ENCODE measurements at regions not wholly inside any gene's neighbourhood (a gene's known extent, or its start where the extent isn't known, plus 50 kb on each side); places are given as distances from the start of the nearest gene placed in this dataset.

DNA sequence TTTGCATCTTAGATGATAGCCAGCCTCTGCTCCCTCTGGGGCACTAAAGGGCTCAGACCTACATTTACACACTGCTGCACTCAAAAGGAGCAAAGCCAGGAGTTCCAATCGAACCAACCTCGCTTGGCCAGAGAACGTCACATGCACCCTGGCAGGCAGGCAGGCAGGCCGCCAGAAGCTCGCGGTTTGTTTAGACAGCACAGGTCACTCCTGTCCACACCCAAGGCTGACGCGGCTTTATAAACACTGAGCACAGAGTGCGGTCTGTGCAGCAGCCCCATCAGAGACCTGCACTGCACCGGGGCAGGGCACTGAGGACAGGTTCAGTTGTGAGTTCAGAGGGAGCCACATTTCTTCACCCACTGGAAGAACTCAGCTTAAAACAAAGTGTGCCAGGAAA, 143.9 kb downstream of the BCOR start (continued):
- TF ChIP-seq, protein P1, sequence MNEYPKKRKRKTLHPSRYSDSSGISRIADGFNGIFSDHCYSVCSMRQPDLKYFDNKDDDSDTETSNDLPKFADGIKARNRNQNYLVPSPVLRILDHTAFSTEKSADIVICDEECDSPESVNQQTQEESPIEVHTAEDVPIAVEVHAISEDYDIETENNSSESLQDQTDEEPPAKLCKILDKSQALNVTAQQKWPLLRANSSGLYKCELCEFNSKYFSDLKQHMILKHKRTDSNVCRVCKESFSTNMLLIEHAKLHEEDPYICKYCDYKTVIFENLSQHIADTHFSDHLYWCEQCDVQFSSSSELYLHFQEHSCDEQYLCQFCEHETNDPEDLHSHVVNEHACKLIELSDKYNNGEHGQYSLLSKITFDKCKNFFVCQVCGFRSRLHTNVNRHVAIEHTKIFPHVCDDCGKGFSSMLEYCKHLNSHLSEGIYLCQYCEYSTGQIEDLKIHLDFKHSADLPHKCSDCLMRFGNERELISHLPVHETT (CRISPR knock-in tag; conservative IDR thresholded peaks at IDR 0.05 in 1 of 2, IDR thresholded peaks at IDR 0.05 in 1 of 2) = no peak
- no peak for TF ChIP-seq HOXB6 (CRISPR knock-in tag; IDR thresholded peaks at IDR 0.05; ENCODE audit: borderline replicate concordance)
- TF ChIP-seq ZNF347 (CRISPR knock-in tag; IDR thresholded peaks at IDR 0.05; ENCODE audit: low read depth) = no peak
- TF ChIP-seq NCOA1 (IDR thresholded peaks at IDR 0.05; ENCODE audit: low read depth) = no peak
- TF ChIP-seq, protein P2, sequence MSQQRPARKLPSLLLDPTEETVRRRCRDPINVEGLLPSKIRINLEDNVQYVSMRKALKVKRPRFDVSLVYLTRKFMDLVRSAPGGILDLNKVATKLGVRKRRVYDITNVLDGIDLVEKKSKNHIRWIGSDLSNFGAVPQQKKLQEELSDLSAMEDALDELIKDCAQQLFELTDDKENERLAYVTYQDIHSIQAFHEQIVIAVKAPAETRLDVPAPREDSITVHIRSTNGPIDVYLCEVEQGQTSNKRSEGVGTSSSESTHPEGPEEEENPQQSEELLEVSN (IDR thresholded peaks at IDR 0.05; ENCODE audit: borderline replicate concordance in 1 of 2, extremely low read depth in 1 of 2, insufficient read depth in 1 of 2, insufficient read length in 1 of 2, low read depth in 1 of 2, low read length in 1 of 2, poor library complexity in 1 of 2, severe bottlenecking in 1 of 2) = peak in 1 of 2 experiments; percentile 23
- no peak for TF ChIP-seq ZNF436 (CRISPR knock-in tag; IDR thresholded peaks at IDR 0.05)
- TF ChIP-seq, protein P3, sequence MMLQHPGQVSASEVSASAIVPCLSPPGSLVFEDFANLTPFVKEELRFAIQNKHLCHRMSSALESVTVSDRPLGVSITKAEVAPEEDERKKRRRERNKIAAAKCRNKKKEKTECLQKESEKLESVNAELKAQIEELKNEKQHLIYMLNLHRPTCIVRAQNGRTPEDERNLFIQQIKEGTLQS (IDR thresholded peaks at IDR 0.05) = no peak
- TF ChIP-seq, protein P3 (CRISPR knock-in tag; conservative IDR thresholded peaks at IDR 0.05) = no peak
- no peak for TF ChIP-seq GATAD2B (IDR thresholded peaks at IDR 0.05; ENCODE audit: borderline replicate concordance)
- TF ChIP-seq, protein P4, sequence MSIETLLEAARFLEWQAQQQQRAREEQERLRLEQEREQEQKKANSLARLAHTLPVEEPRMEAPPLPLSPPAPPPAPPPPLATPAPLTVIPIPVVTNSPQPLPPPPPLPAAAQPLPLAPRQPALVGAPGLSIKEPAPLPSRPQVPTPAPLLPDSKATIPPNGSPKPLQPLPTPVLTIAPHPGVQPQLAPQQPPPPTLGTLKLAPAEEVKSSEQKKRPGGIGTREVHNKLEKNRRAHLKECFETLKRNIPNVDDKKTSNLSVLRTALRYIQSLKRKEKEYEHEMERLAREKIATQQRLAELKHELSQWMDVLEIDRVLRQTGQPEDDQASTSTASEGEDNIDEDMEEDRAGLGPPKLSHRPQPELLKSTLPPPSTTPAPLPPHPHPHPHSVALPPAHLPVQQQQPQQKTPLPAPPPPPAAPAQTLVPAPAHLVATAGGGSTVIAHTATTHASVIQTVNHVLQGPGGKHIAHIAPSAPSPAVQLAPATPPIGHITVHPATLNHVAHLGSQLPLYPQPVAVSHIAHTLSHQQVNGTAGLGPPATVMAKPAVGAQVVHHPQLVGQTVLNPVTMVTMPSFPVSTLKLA (conservative IDR thresholded peaks at IDR 0.05) = no peak
- TF ChIP-seq CREM (IDR thresholded peaks at IDR 0.05; ENCODE audit: low read depth) = peak; percentile 39; the same call in 1 of the 2 replicates
- no peak for TF ChIP-seq SIN3A (IDR thresholded peaks at IDR 0.05; ENCODE audit: borderline replicate concordance in 2 of 2, control insufficient read depth in 1 of 2, low read depth in 2 of 2, low read length in 2 of 2)
- TF ChIP-seq FOXJ2 (tag; IDR thresholded peaks at IDR 0.05) = no peak
- 0 out of 2 replicates have a peak, but pooled peaks have one; percentile 22 for TF ChIP-seq ZFX (CRISPR knock-in tag; IDR thresholded peaks at IDR 0.05)
- no peak for TF ChIP-seq HCFC1 (IDR thresholded peaks at IDR 0.05; ENCODE audit: low read depth, low read length)
- TF ChIP-seq ZNF282 (CRISPR knock-in tag; IDR thresholded peaks at IDR 0.05) = no peak
- TF ChIP-seq, protein P5, sequence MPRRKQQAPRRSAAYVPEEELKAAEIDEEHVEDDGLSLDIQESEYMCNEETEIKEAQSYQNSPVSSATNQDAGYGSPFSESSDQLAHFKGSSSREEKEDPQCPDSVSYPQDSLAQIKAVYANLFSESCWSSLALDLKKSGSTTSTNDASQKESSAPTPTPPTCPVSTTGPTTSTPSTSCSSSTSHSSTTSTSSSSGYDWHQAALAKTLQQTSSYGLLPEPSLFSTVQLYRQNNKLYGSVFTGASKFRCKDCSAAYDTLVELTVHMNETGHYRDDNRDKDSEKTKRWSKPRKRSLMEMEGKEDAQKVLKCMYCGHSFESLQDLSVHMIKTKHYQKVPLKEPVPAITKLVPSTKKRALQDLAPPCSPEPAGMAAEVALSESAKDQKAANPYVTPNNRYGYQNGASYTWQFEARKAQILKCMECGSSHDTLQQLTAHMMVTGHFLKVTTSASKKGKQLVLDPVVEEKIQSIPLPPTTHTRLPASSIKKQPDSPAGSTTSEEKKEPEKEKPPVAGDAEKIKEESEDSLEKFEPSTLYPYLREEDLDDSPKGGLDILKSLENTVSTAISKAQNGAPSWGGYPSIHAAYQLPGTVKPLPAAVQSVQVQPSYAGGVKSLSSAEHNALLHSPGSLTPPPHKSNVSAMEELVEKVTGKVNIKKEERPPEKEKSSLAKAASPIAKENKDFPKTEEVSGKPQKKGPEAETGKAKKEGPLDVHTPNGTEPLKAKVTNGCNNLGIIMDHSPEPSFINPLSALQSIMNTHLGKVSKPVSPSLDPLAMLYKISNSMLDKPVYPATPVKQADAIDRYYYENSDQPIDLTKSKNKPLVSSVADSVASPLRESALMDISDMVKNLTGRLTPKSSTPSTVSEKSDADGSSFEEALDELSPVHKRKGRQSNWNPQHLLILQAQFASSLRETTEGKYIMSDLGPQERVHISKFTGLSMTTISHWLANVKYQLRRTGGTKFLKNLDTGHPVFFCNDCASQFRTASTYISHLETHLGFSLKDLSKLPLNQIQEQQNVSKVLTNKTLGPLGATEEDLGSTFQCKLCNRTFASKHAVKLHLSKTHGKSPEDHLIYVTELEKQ (CRISPR knock-in tag; IDR thresholded peaks at IDR 0.05) = no peak
